ENCODE measurements at regions not wholly inside any gene's neighbourhood (a gene's known extent, or its start where the extent isn't known, plus 50 kb on each side); places are given as distances from the start of the nearest gene placed in this dataset.

- TF ChIP-seq, protein P1, sequence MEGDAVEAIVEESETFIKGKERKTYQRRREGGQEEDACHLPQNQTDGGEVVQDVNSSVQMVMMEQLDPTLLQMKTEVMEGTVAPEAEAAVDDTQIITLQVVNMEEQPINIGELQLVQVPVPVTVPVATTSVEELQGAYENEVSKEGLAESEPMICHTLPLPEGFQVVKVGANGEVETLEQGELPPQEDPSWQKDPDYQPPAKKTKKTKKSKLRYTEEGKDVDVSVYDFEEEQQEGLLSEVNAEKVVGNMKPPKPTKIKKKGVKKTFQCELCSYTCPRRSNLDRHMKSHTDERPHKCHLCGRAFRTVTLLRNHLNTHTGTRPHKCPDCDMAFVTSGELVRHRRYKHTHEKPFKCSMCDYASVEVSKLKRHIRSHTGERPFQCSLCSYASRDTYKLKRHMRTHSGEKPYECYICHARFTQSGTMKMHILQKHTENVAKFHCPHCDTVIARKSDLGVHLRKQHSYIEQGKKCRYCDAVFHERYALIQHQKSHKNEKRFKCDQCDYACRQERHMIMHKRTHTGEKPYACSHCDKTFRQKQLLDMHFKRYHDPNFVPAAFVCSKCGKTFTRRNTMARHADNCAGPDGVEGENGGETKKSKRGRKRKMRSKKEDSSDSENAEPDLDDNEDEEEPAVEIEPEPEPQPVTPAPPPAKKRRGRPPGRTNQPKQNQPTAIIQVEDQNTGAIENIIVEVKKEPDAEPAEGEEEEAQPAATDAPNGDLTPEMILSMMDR (conservative IDR thresholded peaks at IDR 0.05): no peak
- H3K27ac ChIP-seq: no peak overlapping the region
Observed at GRCh38 chr13:75986818-75987217, 350.7 kb downstream of the LMO7 start.

GRCh38 chr13:75985132-75985531 lies 349.0 kb downstream of the LMO7 start:
- TF ChIP-seq, protein P1 (conservative IDR thresholded peaks at IDR 0.05): no peak
- H3K27ac ChIP-seq: no peak overlapping the region

DNA sequence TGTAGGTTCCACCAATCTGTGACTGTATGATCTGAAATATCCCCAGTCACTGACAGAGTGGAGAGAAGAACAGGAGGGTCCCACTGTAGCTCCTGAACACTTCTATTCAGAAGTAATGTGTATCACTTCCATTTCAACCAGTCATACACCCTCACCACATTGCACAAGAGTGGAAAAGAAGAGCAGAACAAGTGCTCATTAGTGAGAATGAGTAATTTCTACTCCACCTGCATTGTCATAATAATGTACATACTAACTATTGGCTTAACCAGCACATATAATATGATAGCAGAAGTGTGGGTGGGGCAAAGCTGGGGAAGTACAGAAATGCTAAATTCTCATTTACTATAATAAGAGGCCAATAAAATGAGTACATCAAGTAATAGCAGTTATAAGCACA lies 342.7 kb downstream of the LMO7 start:
- TF ChIP-seq, protein P1 (conservative IDR thresholded peaks at IDR 0.05): no peak
- no peak overlapping the region for H3K27ac ChIP-seq

GRCh38 chr13:75968103-75968838 lies 332.1 kb downstream of the LMO7 start:
- TF ChIP-seq, protein P1 (conservative IDR thresholded peaks at IDR 0.05): no peak
- no peak overlapping the region for H3K27ac ChIP-seq

DNA sequence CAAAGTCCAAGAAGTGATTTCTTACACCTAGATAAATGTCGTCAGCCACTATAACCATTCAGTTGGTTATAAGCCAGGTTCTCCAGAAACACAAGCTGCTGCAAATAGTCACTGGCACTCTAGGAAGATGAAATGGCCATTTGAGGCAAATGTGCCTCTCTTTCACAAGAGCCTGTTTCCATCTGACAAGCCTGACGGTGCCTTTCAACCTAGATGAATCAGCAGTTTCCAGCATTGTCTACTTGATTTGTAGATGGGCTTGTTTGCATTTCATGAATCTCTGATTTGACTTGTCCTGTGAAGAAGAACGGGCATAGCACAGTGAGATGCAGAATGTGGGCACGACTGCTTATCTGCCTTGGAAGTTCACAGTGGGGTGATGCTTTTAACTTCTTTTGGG lies 327.2 kb downstream of the LMO7 start:
- no peak overlapping the region for H3K27ac ChIP-seq
- TF ChIP-seq, protein P1 (conservative IDR thresholded peaks at IDR 0.05): no peak

- H3K27ac ChIP-seq: no peak overlapping the region
- TF ChIP-seq, protein P1 (conservative IDR thresholded peaks at IDR 0.05): no peak
Observed at GRCh38 chr13:75961911-75962310, 325.8 kb downstream of the LMO7 start.

GRCh38 chr13:75960538-75960994 lies 324.4 kb downstream of the LMO7 start:
- H3K27ac ChIP-seq: no peak overlapping the region
- TF ChIP-seq, protein P1 (conservative IDR thresholded peaks at IDR 0.05): no peak

All from VCaP (cell line).